Natural killer cell (primary cell): ENCODE measurements at regions not wholly inside any gene's neighbourhood (a gene's known extent, or its start where the extent isn't known, plus 50 kb on each side); places are given as distances from the start of the nearest gene placed in this dataset.

Experiments
- ATAC-seq, 3 donors: fragments of 150-1000 bp in 2 of 3; fragments of 200-7000 bp in 1 of 3; cut with Tn5 transposase; 1 replicate in 1 of 3; 2 replicates in 2 of 3; pipeline ENCODE4 v1.10.0; 2021; ENCODE audit warnings: mild to moderate bottlenecking in 2 of 3, moderate library complexity in 2 of 3
- DNase-seq, 2 donors: peaks; one replicate each; pipeline versions ENCODE4 v3.0.0 to v3.0.0-alpha.2; 2013 to 2021; ENCODE audit warnings: mixed read lengths in 1 of 2
- H3K27ac ChIP-seq: one replicate; pipeline ENCODE4 v1.5.1; 2013; ENCODE audit warnings: mild to moderate bottlenecking, low read length
- H3K27me3 ChIP-seq: one replicate; pipeline ENCODE4 v1.6.1; 2013; ENCODE audit warnings: low read length; ENCODE audit not compliant: control insufficient read depth, insufficient read depth
- H3K36me3 ChIP-seq: one replicate; pipeline ENCODE4 v1.6.1; 2013; ENCODE audit warnings: low read length; ENCODE audit not compliant: control insufficient read depth, insufficient read depth
- H3K4me1 ChIP-seq: one replicate; pipeline ENCODE4 v1.6.1; 2013; ENCODE audit warnings: low read length; ENCODE audit not compliant: control insufficient read depth, insufficient read depth
- H3K4me3 ChIP-seq: one replicate; pipeline ENCODE4 v1.5.1; 2013; ENCODE audit warnings: low read length
- H3K9me3 ChIP-seq: one replicate; pipeline ENCODE4 v1.6.1; 2013; ENCODE audit warnings: low read length; ENCODE audit not compliant: control insufficient read depth, insufficient read depth
- H3K27ac Mint-ChIP-seq, 2 donors: one replicate each; pipeline ENCODE4 v1.8.0; 2022; ENCODE audit warnings: mild to moderate bottlenecking in 2 of 2, mixed read lengths in 2 of 2, moderate library complexity in 1 of 2
- H3K27me3 Mint-ChIP-seq, 2 donors: one replicate each; pipeline ENCODE4 v1.8.0; 2022; ENCODE audit warnings: low read depth in 2 of 2, mixed read lengths in 2 of 2
- H3K36me3 Mint-ChIP-seq: one replicate; pipeline ENCODE4 v1.8.0; 2022; ENCODE audit warnings: mixed read lengths
- H3K4me1 Mint-ChIP-seq, 2 donors: one replicate each; pipeline ENCODE4 v1.8.0; 2022; ENCODE audit warnings: mixed read lengths in 2 of 2
- H3K4me3 Mint-ChIP-seq: one replicate; pipeline ENCODE4 v1.8.0; 2022; ENCODE audit warnings: mild to moderate bottlenecking, moderate library complexity, mixed read lengths
- H3K9me3 Mint-ChIP-seq, 2 donors: one replicate each; pipeline ENCODE4 v1.8.0; 2022; ENCODE audit warnings: mixed read lengths in 2 of 2
- WGBS: methylation state at CpG from one replicate; pipeline ENCODE4 v1.1.7; 2013; ENCODE audit warnings: missing lambda C conversion rate; ENCODE audit not compliant: insufficient coverage; 5-methylcytosine and 5-hydroxymethylcytosine counted together
- intact Hi-C: fragments of 100-400 bp; cut with micrococcal nuclease; formaldehyde crosslinking; loops from one replicate; pipeline ENCODE4 v1.14.2; 2022
- TF ChIP-seq, protein P1 (sequence below): fragments of 200-600 bp; IDR thresholded peaks from one replicate; pipeline ENCODE4 v1.8.0; 2022; ENCODE audit warnings: antibody characterized with exemption

DNA sequence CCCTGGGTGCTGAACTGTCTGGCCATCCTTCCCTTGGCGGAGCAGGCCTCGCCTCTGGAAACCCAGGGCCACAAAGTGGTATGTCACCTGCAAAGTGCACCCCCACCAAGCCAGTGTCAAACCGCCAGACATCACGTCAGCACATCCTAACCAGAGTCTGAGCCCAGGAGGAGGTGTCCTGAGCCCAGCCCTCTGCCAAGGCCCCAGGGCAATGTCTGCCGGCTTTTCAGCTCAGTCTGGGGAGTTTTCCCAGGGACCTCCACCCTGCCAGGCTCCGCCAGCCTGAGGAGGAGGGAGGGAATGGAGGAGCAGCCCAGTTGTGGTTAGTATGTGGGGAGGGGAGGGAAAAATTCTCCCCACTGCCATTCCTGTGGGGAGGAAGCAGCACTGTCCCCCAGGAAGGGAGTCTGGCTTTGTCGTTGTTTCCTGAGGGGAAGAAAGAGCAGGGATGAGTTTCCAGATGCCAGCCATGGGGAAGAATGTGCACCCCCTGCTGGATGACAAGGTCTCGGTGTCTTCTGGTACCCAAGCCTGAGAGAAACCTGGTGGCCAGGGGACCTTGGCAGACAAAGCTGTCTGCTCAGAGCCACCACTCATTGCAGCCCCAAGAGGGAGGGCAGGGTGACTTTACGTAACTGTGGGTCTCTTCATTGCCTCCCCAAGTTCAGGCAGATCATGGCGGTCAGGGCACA is 81.4 kb upstream of the CD82 start:
- intact Hi-C loops = no loop called here
- Histone ChIP-seq H3K9me3 (no peaks in the 10 kb centered on the region), H3K27ac (no peak overlapping the region), H3K4me1 (no peaks in the 10 kb centered on the region), H3K36me3 (no peaks in the 10 kb centered on the region), H3K27me3 (no peaks in the 10 kb centered on the region), H3K4me3 (no peak overlapping the region)
- no peaks in the 10 kb centered on the region for H3K36me3 Mint-ChIP-seq
- ATAC-seq (no peak), DNase-seq (no peak)
- H3K4me3 Mint-ChIP-seq = no peak overlapping the region
- no peaks in the 10 kb centered on the region for H3K4me1 Mint-ChIP-seq
- H3K27me3 Mint-ChIP-seq = no peaks in the 10 kb centered on the region
- H3K27ac Mint-ChIP-seq = no peak overlapping the region
- TF ChIP-seq, protein P1, sequence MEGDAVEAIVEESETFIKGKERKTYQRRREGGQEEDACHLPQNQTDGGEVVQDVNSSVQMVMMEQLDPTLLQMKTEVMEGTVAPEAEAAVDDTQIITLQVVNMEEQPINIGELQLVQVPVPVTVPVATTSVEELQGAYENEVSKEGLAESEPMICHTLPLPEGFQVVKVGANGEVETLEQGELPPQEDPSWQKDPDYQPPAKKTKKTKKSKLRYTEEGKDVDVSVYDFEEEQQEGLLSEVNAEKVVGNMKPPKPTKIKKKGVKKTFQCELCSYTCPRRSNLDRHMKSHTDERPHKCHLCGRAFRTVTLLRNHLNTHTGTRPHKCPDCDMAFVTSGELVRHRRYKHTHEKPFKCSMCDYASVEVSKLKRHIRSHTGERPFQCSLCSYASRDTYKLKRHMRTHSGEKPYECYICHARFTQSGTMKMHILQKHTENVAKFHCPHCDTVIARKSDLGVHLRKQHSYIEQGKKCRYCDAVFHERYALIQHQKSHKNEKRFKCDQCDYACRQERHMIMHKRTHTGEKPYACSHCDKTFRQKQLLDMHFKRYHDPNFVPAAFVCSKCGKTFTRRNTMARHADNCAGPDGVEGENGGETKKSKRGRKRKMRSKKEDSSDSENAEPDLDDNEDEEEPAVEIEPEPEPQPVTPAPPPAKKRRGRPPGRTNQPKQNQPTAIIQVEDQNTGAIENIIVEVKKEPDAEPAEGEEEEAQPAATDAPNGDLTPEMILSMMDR = no peak
- 73% methylated on average over 10 of the region's 10 CpGs for WGBS
- no peaks in the 10 kb centered on the region for H3K9me3 Mint-ChIP-seq

DNA sequence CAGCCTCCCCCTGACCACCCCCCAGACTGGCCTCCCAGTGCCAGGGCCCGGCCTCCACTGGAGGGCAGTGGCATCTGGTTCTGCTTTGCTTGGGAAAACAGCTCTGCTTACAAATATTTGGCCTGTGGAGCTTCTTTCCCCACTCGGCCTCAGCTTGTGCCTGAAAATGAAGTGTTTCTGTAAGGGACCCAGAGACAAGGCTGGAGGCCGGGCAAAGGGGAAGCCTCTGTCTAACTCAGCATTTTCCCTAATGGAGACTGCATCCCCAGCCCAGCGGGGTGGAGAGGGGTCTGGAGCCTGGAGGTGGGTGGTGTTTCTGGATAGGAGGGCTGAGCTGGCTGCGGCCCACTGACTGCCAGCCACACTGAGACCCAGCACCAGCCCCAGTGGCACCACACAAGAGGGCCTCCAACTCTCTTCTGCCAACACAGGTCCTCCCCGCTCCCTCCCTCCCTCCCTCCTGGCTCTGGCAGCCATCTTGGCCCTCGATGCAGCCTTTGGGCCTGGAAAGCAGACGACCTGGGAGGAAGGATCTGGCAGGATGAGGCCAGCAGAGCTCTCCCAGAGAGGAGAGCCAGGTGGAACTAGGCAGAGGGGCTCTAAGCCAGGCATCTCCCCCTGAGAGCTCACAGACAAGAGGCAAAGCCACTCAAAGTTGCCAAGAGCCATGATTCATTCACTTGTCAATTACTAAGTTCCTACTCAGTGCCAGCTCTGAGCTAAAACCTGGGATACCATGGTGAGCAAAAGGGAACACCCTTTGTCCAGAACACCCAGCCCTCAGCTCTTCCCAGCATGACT is 77.1 kb upstream of the CD82 start:
- Histone ChIP-seq H3K27ac (no peak overlapping the region), H3K9me3 (no peaks in the 10 kb centered on the region), H3K4me3 (no peak overlapping the region), H3K27me3 (no peaks in the 10 kb centered on the region), H3K36me3 (no peaks in the 10 kb centered on the region), H3K4me1 (no peaks in the 10 kb centered on the region)
- no peaks in the 10 kb centered on the region for H3K36me3 Mint-ChIP-seq
- H3K4me1 Mint-ChIP-seq = no peaks in the 10 kb centered on the region
- no peak overlapping the region for H3K27ac Mint-ChIP-seq
- H3K9me3 Mint-ChIP-seq = no peaks in the 10 kb centered on the region
- intact Hi-C loops = no loop called here
- 76% methylated on average over 7 of the region's 8 CpGs for WGBS
- no peak for ATAC-seq
- DNase-seq = no peak
- peaks cover 0 to 18% of the 10 kb centered on the region in 2 donors for H3K27me3 Mint-ChIP-seq
- no peak overlapping the region for H3K4me3 Mint-ChIP-seq
- TF ChIP-seq, protein P1 = no peak

DNA sequence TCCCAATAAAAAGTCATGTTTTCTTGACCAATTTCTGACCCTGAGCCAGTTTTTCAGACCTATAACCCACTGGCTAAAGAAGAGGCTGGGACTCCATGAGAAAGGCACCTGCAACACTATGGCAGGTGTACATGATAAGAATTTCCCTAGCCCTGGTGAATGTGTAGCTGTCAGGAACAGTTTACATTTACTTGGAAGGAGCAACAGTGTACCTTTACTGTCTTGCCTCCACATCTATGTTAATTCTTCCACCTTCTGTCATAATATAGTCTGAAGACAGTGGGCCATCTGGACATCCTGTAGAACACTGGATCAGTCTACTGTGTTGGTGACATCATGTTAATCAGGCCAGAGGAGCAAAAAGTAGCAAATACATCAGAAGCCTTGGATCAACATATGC is 72.1 kb upstream of the CD82 start:
- DNase-seq = no peak
- no peak overlapping the region for H3K4me3 Mint-ChIP-seq
- intact Hi-C loops = no loop called here

More for the DNA sequence above, 72.1 kb upstream of the CD82 start:
- no peaks in the 10 kb centered on the region for H3K36me3 Mint-ChIP-seq
- H3K9me3 ChIP-seq = no peaks in the 10 kb centered on the region
- no peaks in the 10 kb centered on the region for H3K9me3 Mint-ChIP-seq
- H3K4me1 Mint-ChIP-seq = no peaks in the 10 kb centered on the region
- TF ChIP-seq, protein P1 = no peak
- no peaks in the 10 kb centered on the region for H3K4me1 ChIP-seq
- no peak for ATAC-seq
- H3K27ac ChIP-seq = no peak overlapping the region
- no peaks in the 10 kb centered on the region for H3K27me3 ChIP-seq
- no peak overlapping the region for H3K27ac Mint-ChIP-seq
- H3K27me3 Mint-ChIP-seq = peaks cover 2 to 18% of the 10 kb centered on the region in 2 donors
- no peak overlapping the region for H3K4me3 ChIP-seq
- H3K36me3 ChIP-seq = no peaks in the 10 kb centered on the region
